IMR-90 (cell line): ENCODE measurements at regions not wholly inside any gene's neighbourhood (a gene's known extent, or its start where the extent isn't known, plus 50 kb on each side); places are given as distances from the start of the nearest gene placed in this dataset.

ENCODE experiments used
- ATAC-seq: fragments of 200-7000 bp; cut with Tn5 transposase; 2 replicates; pipeline ENCODE4 v1.9.1; 2020; ENCODE audit warnings: low read depth, mild to moderate bottlenecking, moderate library complexity
- BruUV-seq: library from RNA; stranded (reverse); fragments of 400-500 nt; replicated peaks from 2 replicates; lab custom pipeline; 2021; lab: Mats Ljungman, UMichigan
- CTCF ChIA-PET: fragments of 300-600 bp; formaldehyde crosslinking; extraction: SDS; loops from one replicate; lab custom pipeline; 2021; ENCODE audit warnings: antibody characterized with exemption; lab: Yijun Ruan, JAX
- POLR2A ChIA-PET: fragments of 300-600 bp; sonication (Branson Sonifier 250); formaldehyde crosslinking; loops from one replicate; lab custom pipeline; 2022; ENCODE audit warnings: antibody characterized with exemption; ENCODE audit not compliant: unreplicated experiment; lab: Charles Lee
- DNase-seq: peaks from one replicate; pipeline ENCODE4 v3.0.0; 2013
- H2AFZ ChIP-seq: replicated peaks from 2 replicates; pipeline ENCODE3; 2013; ENCODE audit warnings: low read length, mild to moderate bottlenecking; ENCODE audit not compliant: poor library complexity
- H2AK5ac ChIP-seq: 2 replicates; pipeline ENCODE4 v1.6.1; 2013; ENCODE audit warnings: low read depth, low read length, inconsistent platforms
- H2AK9ac ChIP-seq: replicated peaks from 2 replicates; pipeline ENCODE3; 2013; ENCODE audit warnings: mild to moderate bottlenecking, low read depth, low read length, moderate library complexity; ENCODE audit not compliant: poor library complexity
- H2BK120ac ChIP-seq: 2 replicates; pipeline ENCODE4 v1.6.1; 2013; ENCODE audit warnings: low read depth, low read length, inconsistent platforms
- H2BK15ac ChIP-seq: 3 replicates; pipeline ENCODE4 v1.6.1; 2013; ENCODE audit warnings: low read depth, low read length, inconsistent platforms
- H2BK20ac ChIP-seq: 2 replicates; pipeline ENCODE4 v1.6.1; 2013; ENCODE audit warnings: low read depth, mild to moderate bottlenecking, inconsistent platforms, low read length, moderate library complexity
- H2BK5ac ChIP-seq: 2 replicates; pipeline ENCODE4 v1.6.1; 2013; ENCODE audit warnings: mild to moderate bottlenecking, low read depth, low read length, inconsistent platforms; ENCODE audit not compliant: poor library complexity, severe bottlenecking
- H3K14ac ChIP-seq: replicated peaks from 2 replicates; pipeline ENCODE4 v1.6.1; 2013; ENCODE audit warnings: low read depth, low read length, inconsistent platforms
- H3K18ac ChIP-seq: 2 replicates; pipeline ENCODE4 v1.6.1; 2013; ENCODE audit warnings: low read depth, low read length, control low read depth
- H3K23ac ChIP-seq: 2 replicates; pipeline ENCODE4 v1.6.1; 2013; ENCODE audit warnings: low read depth, low read length, inconsistent platforms
- H3K27ac ChIP-seq: 2 replicates; pipeline ENCODE4 v1.5.1; 2013; ENCODE audit warnings: mild to moderate bottlenecking, control low read depth, low read length; ENCODE audit not compliant: insufficient read depth
- H3K27me3 ChIP-seq: 2 replicates; pipeline ENCODE4 v1.6.1; 2013; ENCODE audit warnings: low read length; ENCODE audit not compliant: control insufficient read depth, insufficient read depth
- H3K36me3 ChIP-seq: 2 replicates; pipeline ENCODE4 v1.6.1; 2013; ENCODE audit warnings: low read length, mixed read lengths; ENCODE audit not compliant: control insufficient read depth, insufficient read depth
- H3K4ac ChIP-seq: 2 replicates; pipeline ENCODE4 v1.6.1; 2013; ENCODE audit warnings: low read depth, low read length, inconsistent platforms
- H3K4me1 ChIP-seq: 2 replicates; pipeline ENCODE4 v1.6.1; 2013; ENCODE audit warnings: low read length, mixed read lengths; ENCODE audit not compliant: control insufficient read depth, insufficient read depth
- H3K4me2 ChIP-seq: 2 replicates; pipeline ENCODE4 v1.6.1; 2013; ENCODE audit warnings: low read depth, mild to moderate bottlenecking, control low read depth, low read length, moderate library complexity
- H3K4me3 ChIP-seq: 2 replicates; pipeline ENCODE4 v1.5.1; 2013; ENCODE audit warnings: low read depth, mild to moderate bottlenecking, control low read depth, low read length, moderate library complexity; ENCODE audit not compliant: insufficient read depth
- H3K56ac ChIP-seq: 2 replicates; pipeline ENCODE4 v1.6.1; 2013; ENCODE audit warnings: low read length, inconsistent platforms; ENCODE audit not compliant: insufficient read depth; ENCODE audit errors: extremely low read depth
- H3K79me1 ChIP-seq, 2 experiments: 2 replicates each; pipeline ENCODE4 v1.6.1; 2013; ENCODE audit warnings: low read length in 2 of 2, inconsistent platforms in 1 of 2, low read depth in 1 of 2
- H3K9ac ChIP-seq: 2 replicates; pipeline ENCODE4 v1.6.1; 2013; ENCODE audit warnings: low read depth, low read length, control low read depth
- H3K9me1 ChIP-seq: 2 replicates; pipeline ENCODE4 v1.6.1; 2013; ENCODE audit warnings: low read length, inconsistent platforms; ENCODE audit not compliant: insufficient read depth
- H3K9me3 ChIP-seq: 2 replicates; pipeline ENCODE4 v1.6.1; 2013; ENCODE audit warnings: low read length; ENCODE audit not compliant: control insufficient read depth, insufficient read depth
- H4K20me1 ChIP-seq: 2 replicates; pipeline ENCODE4 v1.6.1; 2013; ENCODE audit warnings: low read length, inconsistent platforms; ENCODE audit not compliant: insufficient read depth
- H4K5ac ChIP-seq: 2 replicates; pipeline ENCODE4 v1.6.1; 2013; ENCODE audit warnings: mild to moderate bottlenecking, low read depth, low read length, control low read depth
- H4K8ac ChIP-seq, 2 experiments: 2 replicates each; pipeline ENCODE4 v1.6.1; 2013; ENCODE audit warnings: low read depth in 2 of 2, low read length in 2 of 2, control low read depth in 1 of 2, inconsistent platforms in 1 of 2
- H4K91ac ChIP-seq: 2 replicates; pipeline ENCODE4 v1.6.1; 2013; ENCODE audit warnings: low read depth, low read length, inconsistent platforms; ENCODE audit not compliant: insufficient read depth
- BHLHE40 ChIP-seq: fragments of 150-350 bp; IDR thresholded peaks from 2 replicates; pipeline ENCODE4 v1.6.1; 2016; ENCODE audit warnings: mild to moderate bottlenecking, low read depth, low read length
- CEBPB ChIP-seq: IDR thresholded peaks from 2 replicates; pipeline ENCODE4 v1.6.1; 2012; ENCODE audit warnings: low read depth, low read length, improper control_type of control experiment
- CHD1 ChIP-seq: IDR thresholded peaks from 2 replicates; pipeline ENCODE4 v1.6.1; 2012; ENCODE audit warnings: low read depth, low read length, improper control_type of control experiment
- CTCF ChIP-seq: conservative IDR thresholded peaks from 2 replicates; pipeline ENCODE4 v1.5.1; 2012; ENCODE audit warnings: mild to moderate bottlenecking, low read depth, low read length, improper control_type of control experiment
- ELK1 ChIP-seq: fragments of 150-350 bp; IDR thresholded peaks from 2 replicates; pipeline ENCODE4 v1.6.1; 2016; ENCODE audit warnings: low read depth, mild to moderate bottlenecking, low read length, moderate library complexity, borderline replicate concordance
- FOS ChIP-seq: fragments of 150-350 bp; IDR thresholded peaks from 2 replicates; pipeline ENCODE4 v1.6.1; 2016; ENCODE audit warnings: low read depth, low read length
- MAFK ChIP-seq: IDR thresholded peaks from 2 replicates; pipeline ENCODE4 v1.6.1; 2012; ENCODE audit warnings: low read depth, low read length, improper control_type of control experiment
- MXI1 ChIP-seq: IDR thresholded peaks from 2 replicates; pipeline ENCODE4 v1.6.1; 2012; ENCODE audit warnings: low read depth, mild to moderate bottlenecking, low read length, moderate library complexity, borderline replicate concordance
- NFE2L2 ChIP-seq: fragments of 150-350 bp; IDR thresholded peaks from 2 replicates; pipeline ENCODE4 v1.6.1; 2016; ENCODE audit warnings: low read depth, mild to moderate bottlenecking, low read length
- POLR2A ChIP-seq: IDR thresholded peaks from 2 replicates; pipeline ENCODE4 v1.6.1; 2012; ENCODE audit warnings: mild to moderate bottlenecking, low read depth, low read length
- RAD21 ChIP-seq: IDR thresholded peaks from 2 replicates; pipeline ENCODE4 v1.6.1; 2012; ENCODE audit warnings: low read length, improper control_type of control experiment
- RCOR1 ChIP-seq: IDR thresholded peaks from 2 replicates; pipeline ENCODE4 v1.6.1; 2012; ENCODE audit warnings: mild to moderate bottlenecking, low read length, improper control_type of control experiment; ENCODE audit not compliant: insufficient replicate concordance
- RFX5 ChIP-seq: IDR thresholded peaks from 2 replicates; pipeline ENCODE4 v1.8.0; 2012; ENCODE audit warnings: low read depth, mild to moderate bottlenecking, low read length, moderate library complexity
- SMC3 ChIP-seq: fragments of 150-350 bp; IDR thresholded peaks from 2 replicates; pipeline ENCODE4 v1.6.1; 2016; ENCODE audit warnings: low read depth, mild to moderate bottlenecking, antibody characterized with exemption, low read length, moderate library complexity
- USF2 ChIP-seq: fragments of 150-350 bp; IDR thresholded peaks from 2 replicates; pipeline ENCODE4 v1.6.1; 2017; ENCODE audit warnings: mild to moderate bottlenecking, antibody characterized with exemption, low read length, low read depth
- WGBS, 2 experiments: methylation state at CpG; one replicate each; pipeline versions ENCODE4 v1.1.5 to v1.1.7; 2013; ENCODE audit warnings: missing lambda C conversion rate in 2 of 2; ENCODE audit not compliant: insufficient read length in 1 of 2; ENCODE audit errors: extremely low coverage in 2 of 2; 5-methylcytosine and 5-hydroxymethylcytosine counted together
- dilution Hi-C: fragments of 300-500 bp; cut with HindIII; formaldehyde crosslinking; loops from one replicate; pipeline ENCODE4 v1.14.3; 2018; ENCODE audit warnings: low sequenced_read_pairs; ENCODE audit not compliant: unreplicated experiment
- in situ Hi-C: fragments of 300-500 bp; cut with MboI; formaldehyde crosslinking; loops from 3 replicates; pipeline ENCODE4 v1.14.3; 2019; ENCODE audit warnings: low sequenced_read_pairs, inconsistent platforms, mixed read lengths
- intact Hi-C: fragments of 100-400 bp; cut with micrococcal nuclease; formaldehyde crosslinking; loops from 2 replicates; pipeline ENCODE4 v1.10.0; 2022

- no peak overlapping the region for H4K91ac ChIP-seq
- BruUV-seq = no TSS peak
- ChIA-PET POLR2A (no interaction called here), CTCF (no interaction called here)
- in situ Hi-C loops (no loop called here), intact Hi-C loops (no loop called here), dilution Hi-C loops (no loop called here)
- no peaks in the 10 kb centered on the region for H3K27me3 ChIP-seq
- H2AK9ac ChIP-seq = no peak overlapping the region
- no peak overlapping the region for H2AK5ac ChIP-seq
- H3K9me3 ChIP-seq = no peaks in the 10 kb centered on the region
- H3K18ac ChIP-seq = no peak overlapping the region
- no peak overlapping the region for H2BK5ac ChIP-seq
- H3K27ac ChIP-seq = no peak overlapping the region
- WGBS, 2 experiments = no CpG with 5 or more reads among the region's 2 CpGs
- H2BK120ac ChIP-seq = no peak overlapping the region
- no peaks in the 10 kb centered on the region for H3K79me1 ChIP-seq
- H3K23ac ChIP-seq = no peak overlapping the region
- H3K36me3 ChIP-seq = no peaks in the 10 kb centered on the region
- no peak overlapping the region for H3K4me3 ChIP-seq
- no peak overlapping the region for H3K9ac ChIP-seq
- no peaks in the 10 kb centered on the region for H4K20me1 ChIP-seq
- ATAC-seq (no peak), DNase-seq (no peak)
- no peak overlapping the region for H3K56ac ChIP-seq
- TF ChIP-seq ELK1 (no peak), MXI1 (no peak), CTCF (no peak), CHD1 (no peak), RCOR1 (no peak), USF2 (no peak), BHLHE40 (no peak), FOS (no peak), SMC3 (no peak), RFX5 (no peak), MAFK (no peak), RAD21 (no peak), NFE2L2 (no peak), POLR2A (no peak), CEBPB (no peak)
- H4K8ac ChIP-seq = no peak overlapping the region
- no peaks in the 10 kb centered on the region for H3K4me1 ChIP-seq
- H4K5ac ChIP-seq = no peak overlapping the region
- no peak overlapping the region for H3K14ac ChIP-seq
- H3K4ac ChIP-seq = no peak overlapping the region
- no peak overlapping the region for H3K4me2 ChIP-seq
- no peak overlapping the region for H2BK15ac ChIP-seq
- no peaks in the 10 kb centered on the region for H3K9me1 ChIP-seq
- H2BK20ac ChIP-seq = no peak overlapping the region
- no peak overlapping the region for H2AFZ ChIP-seq
Observed at GRCh38 chr11:37688456-37688855, 1090.4 kb upstream of the RAG2 start.
